ENCODE measurements at regions not wholly inside any gene's neighbourhood (a gene's known extent, or its start where the extent isn't known, plus 50 kb on each side); places are given as distances from the start of the nearest gene placed in this dataset.

GRCh38 chr3:168570404-168571155 is 474.9 kb upstream of the GOLIM4 start:
- H3K27me3 ChIP-seq (ENCODE audit: control insufficient read depth in 1 of 2, insufficient read depth in 2 of 2, low read length in 2 of 2) = no peaks in the 10 kb centered on the region
- H3K4me1 ChIP-seq (ENCODE audit: control insufficient read depth in 1 of 2, insufficient read depth in 2 of 2, low read length in 2 of 2) = no peaks in the 10 kb centered on the region
- H3K9ac ChIP-seq (ENCODE audit: low read depth in 1 of 2, low read length in 2 of 2) = no peak overlapping the region
- H3K4me3 ChIP-seq (ENCODE audit: low read depth in 1 of 2, low read length in 2 of 2) = no peak overlapping the region
- no peak overlapping the region for H3K27ac ChIP-seq (ENCODE audit: low read depth, low read length)
- H3K36me3 ChIP-seq (ENCODE audit: control insufficient read depth in 1 of 2, insufficient read depth in 2 of 2, low read length in 2 of 2) = no peaks in the 10 kb centered on the region
- H3K9me3 ChIP-seq (ENCODE audit: control insufficient read depth in 1 of 2, low read length in 2 of 2) = no peaks in the 10 kb centered on the region

- H3K27me3 ChIP-seq (ENCODE audit: control insufficient read depth in 1 of 2, insufficient read depth in 2 of 2, low read length in 2 of 2) = no peaks in the 10 kb centered on the region
Observed at GRCh38 chr3:168558728-168559411, 463.1 kb upstream of the GOLIM4 start.

GRCh38 chr3:168552251-168552650 is 456.5 kb upstream of the GOLIM4 start:
- Histone ChIP-seq H3K36me3 (ENCODE audit: control insufficient read depth in 1 of 2, insufficient read depth in 2 of 2, low read length in 2 of 2) (no peaks in the 10 kb centered on the region), H3K27ac (ENCODE audit: low read depth, low read length) (no peak overlapping the region), H3K9ac (ENCODE audit: low read depth in 1 of 2, low read length in 2 of 2) (no peak overlapping the region), H3K4me3 (ENCODE audit: low read depth in 1 of 2, low read length in 2 of 2) (no peak overlapping the region), H3K9me3 (ENCODE audit: control insufficient read depth in 1 of 2, low read length in 2 of 2) (no peaks in the 10 kb centered on the region), H3K27me3 (ENCODE audit: control insufficient read depth in 1 of 2, insufficient read depth in 2 of 2, low read length in 2 of 2) (no peaks in the 10 kb centered on the region), H3K4me1 (ENCODE audit: control insufficient read depth in 1 of 2, insufficient read depth in 2 of 2, low read length in 2 of 2) (no peaks in the 10 kb centered on the region)

More at GRCh38 chr3:168558728-168559411, 463.1 kb upstream of the GOLIM4 start:
- Histone ChIP-seq H3K36me3 (ENCODE audit: control insufficient read depth in 1 of 2, insufficient read depth in 2 of 2, low read length in 2 of 2) (no peaks in the 10 kb centered on the region), H3K4me1 (ENCODE audit: control insufficient read depth in 1 of 2, insufficient read depth in 2 of 2, low read length in 2 of 2) (no peaks in the 10 kb centered on the region), H3K9ac (ENCODE audit: low read depth in 1 of 2, low read length in 2 of 2) (no peak overlapping the region), H3K9me3 (ENCODE audit: control insufficient read depth in 1 of 2, low read length in 2 of 2) (no peaks in the 10 kb centered on the region), H3K4me3 (ENCODE audit: low read depth in 1 of 2, low read length in 2 of 2) (no peak overlapping the region), H3K27ac (ENCODE audit: low read depth, low read length) (no peak overlapping the region)

- H3K27me3 ChIP-seq (ENCODE audit: control insufficient read depth in 1 of 2, insufficient read depth in 2 of 2, low read length in 2 of 2) = no peaks in the 10 kb centered on the region
Observed at GRCh38 chr3:168548719-168549118, 453.0 kb upstream of the GOLIM4 start.

GRCh38 chr3:168546707-168547106 is 451.0 kb upstream of the GOLIM4 start:
- Histone ChIP-seq H3K27me3 (ENCODE audit: control insufficient read depth in 1 of 2, insufficient read depth in 2 of 2, low read length in 2 of 2) (no peaks in the 10 kb centered on the region), H3K4me1 (ENCODE audit: control insufficient read depth in 1 of 2, insufficient read depth in 2 of 2, low read length in 2 of 2) (no peaks in the 10 kb centered on the region), H3K9me3 (ENCODE audit: control insufficient read depth in 1 of 2, low read length in 2 of 2) (no peaks in the 10 kb centered on the region), H3K9ac (ENCODE audit: low read depth in 1 of 2, low read length in 2 of 2) (no peak overlapping the region), H3K36me3 (ENCODE audit: control insufficient read depth in 1 of 2, insufficient read depth in 2 of 2, low read length in 2 of 2) (no peaks in the 10 kb centered on the region), H3K4me3 (ENCODE audit: low read depth in 1 of 2, low read length in 2 of 2) (no peak overlapping the region), H3K27ac (ENCODE audit: low read depth, low read length) (no peak overlapping the region)

More at GRCh38 chr3:168548719-168549118, 453.0 kb upstream of the GOLIM4 start:
- Histone ChIP-seq H3K9me3 (ENCODE audit: control insufficient read depth in 1 of 2, low read length in 2 of 2) (no peaks in the 10 kb centered on the region), H3K4me3 (ENCODE audit: low read depth in 1 of 2, low read length in 2 of 2) (no peak overlapping the region), H3K4me1 (ENCODE audit: control insufficient read depth in 1 of 2, insufficient read depth in 2 of 2, low read length in 2 of 2) (no peaks in the 10 kb centered on the region), H3K9ac (ENCODE audit: low read depth in 1 of 2, low read length in 2 of 2) (no peak overlapping the region), H3K27ac (ENCODE audit: low read depth, low read length) (no peak overlapping the region), H3K36me3 (ENCODE audit: control insufficient read depth in 1 of 2, insufficient read depth in 2 of 2, low read length in 2 of 2) (no peaks in the 10 kb centered on the region)

GRCh38 chr3:168545591-168545990 is 449.9 kb upstream of the GOLIM4 start:
- Histone ChIP-seq H3K27me3 (ENCODE audit: control insufficient read depth in 1 of 2, insufficient read depth in 2 of 2, low read length in 2 of 2) (no peaks in the 10 kb centered on the region), H3K4me3 (ENCODE audit: low read depth in 1 of 2, low read length in 2 of 2) (no peak overlapping the region), H3K9me3 (ENCODE audit: control insufficient read depth in 1 of 2, low read length in 2 of 2) (no peaks in the 10 kb centered on the region), H3K9ac (ENCODE audit: low read depth in 1 of 2, low read length in 2 of 2) (no peak overlapping the region), H3K27ac (ENCODE audit: low read depth, low read length) (no peak overlapping the region), H3K4me1 (ENCODE audit: control insufficient read depth in 1 of 2, insufficient read depth in 2 of 2, low read length in 2 of 2) (no peaks in the 10 kb centered on the region), H3K36me3 (ENCODE audit: control insufficient read depth in 1 of 2, insufficient read depth in 2 of 2, low read length in 2 of 2) (no peaks in the 10 kb centered on the region)

GRCh38 chr3:168544097-168544957 is 448.6 kb upstream of the GOLIM4 start:
- Histone ChIP-seq H3K27me3 (ENCODE audit: control insufficient read depth in 1 of 2, insufficient read depth in 2 of 2, low read length in 2 of 2) (no peaks in the 10 kb centered on the region), H3K27ac (ENCODE audit: low read depth, low read length) (no peak overlapping the region), H3K4me3 (ENCODE audit: low read depth in 1 of 2, low read length in 2 of 2) (no peak overlapping the region), H3K9me3 (ENCODE audit: control insufficient read depth in 1 of 2, low read length in 2 of 2) (no peaks in the 10 kb centered on the region), H3K4me1 (ENCODE audit: control insufficient read depth in 1 of 2, insufficient read depth in 2 of 2, low read length in 2 of 2) (no peaks in the 10 kb centered on the region), H3K9ac (ENCODE audit: low read depth in 1 of 2, low read length in 2 of 2) (no peak overlapping the region), H3K36me3 (ENCODE audit: control insufficient read depth in 1 of 2, insufficient read depth in 2 of 2, low read length in 2 of 2) (no peaks in the 10 kb centered on the region)

- no peak overlapping the region for H3K27ac ChIP-seq (ENCODE audit: low read depth, low read length)
- no peak overlapping the region for H3K9ac ChIP-seq (ENCODE audit: low read depth in 1 of 2, low read length in 2 of 2)
- H3K36me3 ChIP-seq (ENCODE audit: control insufficient read depth in 1 of 2, insufficient read depth in 2 of 2, low read length in 2 of 2) = no peaks in the 10 kb centered on the region
- H3K9me3 ChIP-seq (ENCODE audit: control insufficient read depth in 1 of 2, low read length in 2 of 2) = no peaks in the 10 kb centered on the region
- H3K4me1 ChIP-seq (ENCODE audit: control insufficient read depth in 1 of 2, insufficient read depth in 2 of 2, low read length in 2 of 2) = no peaks in the 10 kb centered on the region
- no peak overlapping the region for H3K4me3 ChIP-seq (ENCODE audit: low read depth in 1 of 2, low read length in 2 of 2)
- H3K27me3 ChIP-seq (ENCODE audit: control insufficient read depth in 1 of 2, insufficient read depth in 2 of 2, low read length in 2 of 2) = no peaks in the 10 kb centered on the region
Observed at GRCh38 chr3:168540726-168541125, 445.0 kb upstream of the GOLIM4 start.

- H3K36me3 ChIP-seq (ENCODE audit: control insufficient read depth in 1 of 2, insufficient read depth in 2 of 2, low read length in 2 of 2) = no peaks in the 10 kb centered on the region
- H3K4me3 ChIP-seq (ENCODE audit: low read depth in 1 of 2, low read length in 2 of 2) = no peak overlapping the region
- H3K27me3 ChIP-seq (ENCODE audit: control insufficient read depth in 1 of 2, insufficient read depth in 2 of 2, low read length in 2 of 2) = no peaks in the 10 kb centered on the region
- no peak overlapping the region for H3K9ac ChIP-seq (ENCODE audit: low read depth in 1 of 2, low read length in 2 of 2)
- H3K27ac ChIP-seq (ENCODE audit: low read depth, low read length) = no peak overlapping the region
- no peaks in the 10 kb centered on the region for H3K4me1 ChIP-seq (ENCODE audit: control insufficient read depth in 1 of 2, insufficient read depth in 2 of 2, low read length in 2 of 2)
- no peaks in the 10 kb centered on the region for H3K9me3 ChIP-seq (ENCODE audit: control insufficient read depth in 1 of 2, low read length in 2 of 2)
Observed at GRCh38 chr3:168539909-168540308, 444.2 kb upstream of the GOLIM4 start.

GRCh38 chr3:168534761-168535160 is 439.0 kb upstream of the GOLIM4 start:
- Histone ChIP-seq H3K27me3 (ENCODE audit: control insufficient read depth in 1 of 2, insufficient read depth in 2 of 2, low read length in 2 of 2) (peaks cover 0 to 3% of the 10 kb centered on the region in 2 donors), H3K4me1 (ENCODE audit: control insufficient read depth in 1 of 2, insufficient read depth in 2 of 2, low read length in 2 of 2) (no peaks in the 10 kb centered on the region), H3K27ac (ENCODE audit: low read depth, low read length) (no peak overlapping the region), H3K4me3 (ENCODE audit: low read depth in 1 of 2, low read length in 2 of 2) (no peak overlapping the region), H3K9ac (ENCODE audit: low read depth in 1 of 2, low read length in 2 of 2) (no peak overlapping the region), H3K9me3 (ENCODE audit: control insufficient read depth in 1 of 2, low read length in 2 of 2) (no peaks in the 10 kb centered on the region), H3K36me3 (ENCODE audit: control insufficient read depth in 1 of 2, insufficient read depth in 2 of 2, low read length in 2 of 2) (no peaks in the 10 kb centered on the region)

All from duodenal mucosa (tissue), 2 donors.